Activated T-helper 17 cell treated with anti-CD3 and anti-CD28 coated beads, Interleukin-2, amount 50 U/mL, for 72 hours (primary cell): ENCODE measurements at regions not wholly inside any gene's neighbourhood (a gene's known extent, or its start where the extent isn't known, plus 50 kb on each side); places are given as distances from the start of the nearest gene placed in this dataset.

Source experiments
- ATAC-seq: fragments of 150-1000 bp; cut with Tn5 transposase; replicated peaks from 2 replicates; pipeline ENCODE4 v1.10.0; 2021; ENCODE audit warnings: mild to moderate bottlenecking, moderate library complexity
- H3K27ac Mint-ChIP-seq: one replicate; pipeline ENCODE4 v1.8.0; 2022; ENCODE audit warnings: mixed read lengths
- H3K27me3 Mint-ChIP-seq: one replicate; pipeline ENCODE4 v1.8.0; 2022; ENCODE audit warnings: mixed read lengths
- H3K36me3 Mint-ChIP-seq: one replicate; pipeline ENCODE4 v1.8.0; 2022; ENCODE audit warnings: low read depth, mild to moderate bottlenecking, mixed read lengths
- H3K4me1 Mint-ChIP-seq: one replicate; pipeline ENCODE4 v1.8.0; 2022; ENCODE audit warnings: mixed read lengths
- H3K4me3 Mint-ChIP-seq: one replicate; pipeline ENCODE4 v1.8.0; 2022; ENCODE audit warnings: mild to moderate bottlenecking, mixed read lengths
- H3K9me3 Mint-ChIP-seq: one replicate; pipeline ENCODE4 v1.8.0; 2022; ENCODE audit warnings: mixed read lengths

DNA sequence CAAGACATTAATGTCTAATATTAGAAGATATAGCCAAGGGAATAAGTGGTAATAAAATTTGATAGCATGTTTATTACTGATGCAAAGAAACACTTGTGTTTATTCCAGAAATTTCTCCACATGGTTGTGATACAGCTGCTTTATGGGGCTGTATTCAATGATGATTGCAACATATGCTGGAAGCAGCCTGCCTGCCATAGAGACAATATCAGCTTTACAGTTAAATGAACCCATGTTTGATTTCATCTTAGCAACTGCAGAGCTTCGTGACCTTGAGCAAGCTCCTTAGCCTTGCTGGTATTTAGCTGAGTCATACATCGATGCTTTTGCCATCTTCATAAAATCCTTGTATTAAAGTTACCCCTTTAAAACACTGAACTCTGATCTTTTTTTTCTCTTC lies 168.1 kb upstream of the STAC start:
- no peaks in the 10 kb centered on the region for H3K27me3 Mint-ChIP-seq
- no peak overlapping the region for H3K4me3 Mint-ChIP-seq
- no peaks in the 10 kb centered on the region for H3K4me1 Mint-ChIP-seq
- H3K27ac Mint-ChIP-seq = no peak overlapping the region
- no peaks in the 10 kb centered on the region for H3K9me3 Mint-ChIP-seq
- no peak for ATAC-seq
- no peaks in the 10 kb centered on the region for H3K36me3 Mint-ChIP-seq

DNA sequence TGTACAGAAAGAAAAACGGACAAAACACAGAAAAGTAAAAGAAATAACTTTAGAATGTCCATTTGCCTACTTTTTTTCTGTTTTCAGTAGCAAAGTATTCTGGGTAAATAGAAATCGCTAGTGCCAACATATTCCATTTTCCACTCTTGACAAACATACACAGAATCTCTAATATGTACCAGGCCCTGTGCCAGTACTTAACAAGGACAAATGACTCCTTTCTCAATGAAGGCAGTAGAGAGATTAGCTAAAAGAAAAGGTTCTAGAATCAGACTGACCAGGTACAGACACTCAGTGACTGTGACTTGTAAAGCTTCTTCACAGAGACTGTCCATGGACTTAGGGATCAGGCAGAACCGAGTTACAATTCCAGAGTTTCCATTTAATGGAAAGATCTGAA lies 165.8 kb upstream of the STAC start:
- Mint-ChIP-seq H3K27ac (no peak overlapping the region), H3K36me3 (no peaks in the 10 kb centered on the region), H3K4me1 (no peaks in the 10 kb centered on the region), H3K4me3 (no peak overlapping the region), H3K27me3 (no peaks in the 10 kb centered on the region), H3K9me3 (no peaks in the 10 kb centered on the region)
- no peak for ATAC-seq

DNA sequence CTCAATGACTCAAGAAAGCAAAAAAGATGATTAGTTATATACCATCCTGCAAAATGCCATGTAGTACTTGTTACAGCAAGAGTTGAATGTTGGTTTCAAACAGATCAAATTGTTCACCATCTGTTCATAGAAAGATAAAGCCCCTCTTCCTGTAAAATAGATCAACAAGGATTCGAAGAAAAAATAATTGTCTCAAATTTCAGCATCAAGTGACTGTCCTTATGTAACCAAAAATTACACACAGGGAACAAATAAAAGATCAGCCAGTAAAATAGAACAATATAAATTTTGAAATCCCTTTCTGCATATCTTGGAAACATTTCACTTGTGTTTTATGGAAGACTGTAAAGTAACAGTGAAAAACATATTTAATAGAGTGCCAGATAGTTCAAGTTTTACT lies 165.1 kb upstream of the STAC start:
- no peaks in the 10 kb centered on the region for H3K36me3 Mint-ChIP-seq
- no peaks in the 10 kb centered on the region for H3K4me1 Mint-ChIP-seq
- no peak overlapping the region for H3K27ac Mint-ChIP-seq
- H3K27me3 Mint-ChIP-seq = no peaks in the 10 kb centered on the region
- no peak for ATAC-seq
- no peaks in the 10 kb centered on the region for H3K9me3 Mint-ChIP-seq
- H3K4me3 Mint-ChIP-seq = no peak overlapping the region

DNA sequence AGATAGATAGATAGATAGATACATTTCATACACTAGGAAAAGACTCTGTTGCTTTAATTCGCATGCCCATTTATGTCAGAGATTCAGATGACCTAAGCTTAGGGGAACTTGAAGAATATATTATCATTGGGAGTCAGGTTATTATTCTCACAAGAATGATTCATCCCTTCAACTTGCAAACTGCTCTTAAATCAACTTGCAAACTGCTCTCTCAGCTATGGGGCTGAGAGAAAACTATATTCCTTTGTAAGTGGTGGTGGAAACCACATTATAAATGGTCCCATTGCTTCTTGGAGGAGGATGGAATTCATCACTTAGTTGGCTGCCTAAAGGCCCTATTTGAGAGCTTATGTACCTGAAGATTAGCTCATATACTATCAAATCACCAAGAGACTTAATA lies 160.9 kb upstream of the STAC start:
- H3K36me3 Mint-ChIP-seq = no peaks in the 10 kb centered on the region
- H3K4me1 Mint-ChIP-seq = no peaks in the 10 kb centered on the region
- no peaks in the 10 kb centered on the region for H3K9me3 Mint-ChIP-seq
- H3K4me3 Mint-ChIP-seq = no peak overlapping the region
- H3K27ac Mint-ChIP-seq = no peak overlapping the region
- H3K27me3 Mint-ChIP-seq = no peaks in the 10 kb centered on the region
- ATAC-seq = no peak

DNA sequence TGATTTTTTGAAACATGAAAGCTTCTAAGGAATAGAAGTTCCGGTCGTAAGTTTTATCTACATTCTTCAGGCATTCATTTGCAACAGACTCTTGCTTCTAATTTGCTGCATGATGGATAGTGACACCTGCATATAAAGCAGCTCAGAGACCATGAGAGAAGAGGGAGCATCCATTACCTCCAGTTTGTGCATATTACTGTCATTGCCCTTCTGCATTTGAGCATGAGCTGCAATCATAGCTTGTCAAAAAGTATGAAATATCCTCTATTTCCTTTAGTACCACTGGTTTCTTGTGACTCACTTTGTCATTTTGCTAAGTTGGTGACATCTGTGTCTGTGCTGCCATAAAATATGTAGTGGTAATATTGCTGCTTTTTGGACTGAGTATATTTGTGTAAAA lies 160.1 kb upstream of the STAC start:
- Mint-ChIP-seq H3K4me1 (no peaks in the 10 kb centered on the region), H3K27me3 (no peaks in the 10 kb centered on the region), H3K27ac (no peak overlapping the region), H3K9me3 (no peaks in the 10 kb centered on the region), H3K36me3 (no peaks in the 10 kb centered on the region), H3K4me3 (no peak overlapping the region)
- ATAC-seq = no peak

DNA sequence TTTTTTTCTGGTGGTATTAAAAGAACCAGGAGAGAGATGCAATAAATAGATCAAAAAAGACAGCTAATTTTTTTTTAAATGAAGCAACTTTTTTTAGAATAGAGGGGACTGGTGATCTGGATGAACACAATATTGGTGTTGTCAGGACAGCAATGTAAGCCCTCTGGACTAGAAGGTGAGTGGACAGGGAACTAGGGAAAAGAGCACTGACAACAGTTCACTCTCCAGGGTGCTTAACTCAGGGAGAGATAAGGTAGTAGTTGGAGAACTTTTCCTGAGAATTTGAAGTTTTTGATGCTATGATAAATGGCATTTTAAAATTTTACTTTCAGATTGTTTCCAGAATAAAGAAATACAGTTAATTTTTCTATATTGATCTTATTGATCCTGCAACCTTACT lies 158.3 kb upstream of the STAC start:
- Mint-ChIP-seq H3K27me3 (no peaks in the 10 kb centered on the region), H3K36me3 (no peaks in the 10 kb centered on the region), H3K9me3 (no peaks in the 10 kb centered on the region), H3K4me1 (no peaks in the 10 kb centered on the region), H3K4me3 (no peak overlapping the region), H3K27ac (no peak overlapping the region)
- ATAC-seq = no peak

DNA sequence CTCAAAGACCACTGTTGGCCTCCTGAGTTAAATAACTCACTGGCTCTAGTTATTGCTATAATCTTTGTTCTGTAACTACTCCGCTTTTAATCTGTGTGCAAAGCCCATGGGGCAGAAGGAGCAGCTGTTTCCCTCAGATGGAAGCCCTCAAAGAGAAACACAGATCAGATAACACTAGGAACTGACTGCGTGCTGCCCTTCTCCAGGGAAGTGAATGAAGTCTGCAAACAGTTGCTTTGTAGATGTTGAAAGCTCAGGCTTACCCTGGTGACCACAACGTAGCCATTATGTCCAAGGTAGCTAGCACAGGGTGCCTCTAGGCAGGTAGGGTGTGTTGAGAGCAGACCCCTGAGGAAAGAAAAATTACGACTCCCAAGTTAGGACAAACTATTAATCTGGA lies 152.3 kb upstream of the STAC start:
- H3K9me3 Mint-ChIP-seq = peaks cover 7% of the 10 kb centered on the region
- no peak overlapping the region for H3K27ac Mint-ChIP-seq
- H3K36me3 Mint-ChIP-seq = no peaks in the 10 kb centered on the region
- ATAC-seq = no peak
- H3K27me3 Mint-ChIP-seq = no peaks in the 10 kb centered on the region
- no peak overlapping the region for H3K4me3 Mint-ChIP-seq
- no peaks in the 10 kb centered on the region for H3K4me1 Mint-ChIP-seq

DNA sequence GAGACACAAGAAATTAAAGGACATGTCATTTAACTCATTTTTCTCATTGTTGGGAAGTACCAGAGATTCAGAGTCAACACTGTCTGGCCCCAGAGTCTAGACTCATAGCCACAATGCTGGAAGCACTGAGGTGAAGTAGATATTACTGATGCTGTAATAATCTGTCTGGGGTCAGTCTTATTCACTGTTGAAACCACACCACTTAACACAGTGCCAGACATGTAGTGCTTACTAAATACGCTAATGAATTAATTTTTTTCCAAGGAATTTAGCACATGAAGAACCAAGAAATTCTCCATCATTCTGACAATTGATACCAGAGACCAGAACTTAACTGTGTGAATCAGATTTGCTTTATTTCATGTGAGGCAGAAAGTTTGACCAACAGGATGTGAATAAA lies 150.8 kb upstream of the STAC start:
- Mint-ChIP-seq H3K27me3 (no peaks in the 10 kb centered on the region), H3K4me3 (no peak overlapping the region), H3K27ac (no peak overlapping the region), H3K9me3 (peaks cover 13% of the 10 kb centered on the region), H3K4me1 (no peaks in the 10 kb centered on the region), H3K36me3 (no peaks in the 10 kb centered on the region)
- ATAC-seq = no peak

DNA sequence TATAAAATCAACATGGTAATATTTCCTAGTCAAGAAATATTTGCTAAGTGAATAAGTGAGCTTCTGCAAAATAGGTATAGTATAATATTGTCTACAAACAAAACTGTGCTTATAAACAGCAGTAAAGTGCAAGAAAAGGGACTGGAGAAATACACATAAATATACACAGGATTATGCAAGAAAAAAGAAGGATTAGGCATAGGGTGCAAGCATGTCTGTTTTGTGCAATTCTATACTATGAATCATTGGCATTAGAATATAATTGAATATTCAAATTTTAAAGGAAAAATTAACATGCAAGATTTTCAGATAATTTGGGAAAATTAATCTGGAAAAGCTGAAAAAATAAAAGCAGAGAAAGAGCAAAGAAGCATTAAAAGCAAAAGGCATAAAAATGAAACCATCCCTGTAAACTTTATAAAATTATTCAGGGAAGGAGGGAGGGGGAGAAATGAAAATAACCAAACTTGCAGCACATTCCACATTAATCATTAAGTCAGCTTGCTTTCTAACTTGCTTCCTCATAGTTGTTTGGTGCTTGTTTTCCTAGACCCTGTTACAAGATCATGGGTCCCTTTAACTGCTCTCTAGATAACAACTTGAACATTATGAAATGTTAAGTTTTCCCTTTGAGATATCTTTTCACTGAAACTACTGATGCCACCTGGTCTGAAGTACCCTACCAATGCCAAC lies 147.4 kb upstream of the STAC start:
- Mint-ChIP-seq H3K9me3 (peaks cover 22% of the 10 kb centered on the region), H3K27me3 (no peaks in the 10 kb centered on the region), H3K36me3 (no peaks in the 10 kb centered on the region), H3K27ac (no peak overlapping the region), H3K4me3 (no peak overlapping the region), H3K4me1 (no peaks in the 10 kb centered on the region)
- no peak for ATAC-seq

DNA sequence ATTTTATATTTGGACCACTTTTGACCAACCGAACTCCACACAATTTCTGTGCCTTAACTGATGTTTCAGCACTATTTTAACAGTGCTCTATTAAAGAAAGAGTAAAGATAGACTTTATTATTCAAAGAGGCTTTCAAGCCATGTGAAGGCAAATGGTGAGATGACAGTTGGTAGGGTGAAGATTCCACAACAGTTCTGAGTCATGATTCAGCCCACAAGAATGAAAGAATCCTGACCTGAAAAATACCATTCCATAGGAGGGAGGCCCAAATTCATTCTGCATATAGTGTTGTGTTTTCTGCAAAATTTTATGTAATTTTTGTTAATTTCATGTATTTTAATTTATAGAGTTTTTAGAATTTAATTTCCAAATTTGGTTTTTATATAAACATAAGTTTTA lies 135.6 kb upstream of the STAC start:
- Mint-ChIP-seq H3K4me3 (no peak overlapping the region), H3K27me3 (no peaks in the 10 kb centered on the region), H3K36me3 (no peaks in the 10 kb centered on the region), H3K4me1 (no peaks in the 10 kb centered on the region), H3K9me3 (no peaks in the 10 kb centered on the region), H3K27ac (no peak overlapping the region)
- no peak for ATAC-seq

DNA sequence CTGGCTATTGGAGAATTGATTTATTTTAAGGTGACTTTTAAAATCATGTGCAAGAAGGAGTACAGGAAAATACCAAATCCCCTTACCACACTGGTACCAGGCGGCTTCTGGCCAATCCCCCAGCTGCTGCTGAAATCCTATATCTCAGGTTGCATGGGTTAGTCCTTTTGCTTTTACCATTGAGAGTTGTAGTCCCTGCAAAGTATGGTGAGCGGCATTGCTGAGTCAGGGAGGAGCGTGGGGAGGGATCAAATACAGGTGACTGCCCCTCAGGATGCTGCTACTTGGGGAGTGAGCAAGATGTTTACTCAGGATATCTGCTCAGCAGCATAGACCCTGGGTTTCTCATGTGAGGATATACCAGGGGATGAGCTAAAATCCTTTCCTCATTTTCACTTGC lies 131.9 kb upstream of the STAC start:
- Mint-ChIP-seq H3K36me3 (no peaks in the 10 kb centered on the region), H3K4me3 (no peak overlapping the region), H3K27ac (no peak overlapping the region), H3K4me1 (no peaks in the 10 kb centered on the region), H3K27me3 (no peaks in the 10 kb centered on the region), H3K9me3 (peaks cover 16% of the 10 kb centered on the region)
- no peak for ATAC-seq

DNA sequence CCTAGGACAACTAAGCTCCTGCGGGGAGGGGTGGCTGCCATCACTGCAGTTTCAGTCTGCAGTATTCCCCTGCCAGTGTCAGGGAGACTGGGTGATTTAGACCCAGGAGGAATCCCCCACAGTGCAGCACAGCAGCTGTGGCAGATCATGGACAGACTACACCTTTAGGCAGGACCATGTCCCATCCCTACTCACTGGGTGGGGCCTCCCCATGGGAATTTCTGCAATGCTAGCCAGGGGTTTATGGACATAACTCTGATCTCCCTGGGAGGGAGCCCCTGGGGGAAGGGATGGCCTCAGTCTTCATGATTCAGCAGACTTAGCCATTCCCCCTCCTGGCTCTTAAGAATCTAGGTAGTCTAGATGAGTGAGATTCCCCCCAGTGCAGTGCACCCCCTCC lies 130.1 kb upstream of the STAC start:
- Mint-ChIP-seq H3K9me3 (peaks cover 20% of the 10 kb centered on the region), H3K4me3 (no peak overlapping the region), H3K27me3 (no peaks in the 10 kb centered on the region), H3K27ac (no peak overlapping the region), H3K36me3 (no peaks in the 10 kb centered on the region), H3K4me1 (no peaks in the 10 kb centered on the region)
- ATAC-seq = no peak

DNA sequence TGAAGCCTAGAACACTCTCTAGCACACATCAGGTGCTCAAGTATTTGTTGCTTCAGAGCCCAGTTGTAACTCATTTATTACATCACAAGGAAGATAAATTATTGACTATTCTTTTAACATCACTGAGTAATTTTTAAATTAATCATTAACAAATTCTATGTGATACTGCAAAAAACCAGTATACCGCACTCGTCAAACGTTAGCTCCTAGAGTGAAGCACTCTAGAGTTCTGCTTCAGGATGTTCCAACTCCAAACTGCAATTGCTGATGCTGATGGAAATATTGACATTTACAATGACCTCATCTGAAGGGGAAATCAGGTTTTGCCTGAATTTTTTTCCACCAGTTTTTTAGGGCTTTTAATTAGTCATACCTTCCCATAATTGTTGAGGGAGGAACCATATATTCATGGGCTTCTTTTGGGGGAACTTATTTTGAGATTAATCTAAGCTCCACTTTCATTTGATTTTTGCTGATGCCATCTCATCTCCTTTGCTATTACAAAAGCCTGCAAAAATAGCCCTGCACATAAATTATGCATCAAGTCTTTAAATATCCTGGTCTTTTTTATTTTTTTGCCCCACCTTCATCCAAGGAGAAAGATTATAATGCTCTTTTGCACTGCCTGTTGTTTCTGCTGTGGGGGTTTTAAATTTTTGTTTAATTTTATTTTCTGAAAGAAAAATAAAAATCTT lies 123.0 kb upstream of the STAC start:
- Mint-ChIP-seq H3K9me3 (peaks cover 10% of the 10 kb centered on the region), H3K4me3 (no peak overlapping the region), H3K27ac (no peak overlapping the region), H3K27me3 (no peaks in the 10 kb centered on the region), H3K4me1 (no peaks in the 10 kb centered on the region), H3K36me3 (no peaks in the 10 kb centered on the region)
- no peak for ATAC-seq

DNA sequence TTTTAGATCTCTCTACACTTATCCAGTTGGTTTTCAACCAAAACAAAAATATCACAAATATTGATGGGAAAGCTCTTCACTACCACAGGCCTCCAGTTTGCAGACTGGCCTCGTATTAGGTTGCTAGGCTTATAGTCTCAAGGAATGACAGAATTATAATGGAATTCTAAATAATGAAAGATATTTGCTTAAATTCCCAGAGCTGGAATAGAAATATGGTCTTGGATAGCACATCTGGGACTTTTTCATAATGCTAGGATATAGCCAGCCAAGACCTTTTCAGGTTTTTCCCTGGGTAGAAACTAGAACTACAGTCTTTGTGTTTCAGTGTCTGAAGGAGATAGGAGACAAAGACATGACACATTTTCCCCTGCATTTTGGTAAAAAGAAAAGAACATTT lies 121.9 kb upstream of the STAC start:
- H3K4me3 Mint-ChIP-seq = no peak overlapping the region
- H3K27me3 Mint-ChIP-seq = no peaks in the 10 kb centered on the region
- H3K36me3 Mint-ChIP-seq = no peaks in the 10 kb centered on the region
- ATAC-seq = no peak
- peaks cover 4% of the 10 kb centered on the region for H3K9me3 Mint-ChIP-seq
- H3K4me1 Mint-ChIP-seq = no peaks in the 10 kb centered on the region
- no peak overlapping the region for H3K27ac Mint-ChIP-seq

DNA sequence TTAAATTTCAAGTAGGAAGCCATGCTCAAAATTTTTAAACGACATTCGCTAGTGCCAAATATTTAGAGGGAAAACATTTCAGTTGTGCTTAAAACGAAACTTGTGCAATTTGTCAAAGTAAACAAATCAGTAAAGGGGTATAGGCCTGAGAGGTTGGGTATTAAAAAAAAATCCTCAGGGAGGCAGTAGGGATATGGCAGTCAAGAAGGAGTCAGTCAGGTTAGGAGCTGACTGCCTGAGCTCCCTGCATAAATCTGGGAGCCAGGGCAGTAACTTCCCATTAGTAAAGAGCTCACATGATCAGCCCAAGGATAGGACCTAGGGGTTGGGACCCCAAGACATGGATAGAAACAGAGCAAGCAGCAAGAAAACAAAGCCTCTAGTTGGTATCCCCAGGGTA lies 120.7 kb upstream of the STAC start:
- Mint-ChIP-seq H3K4me3 (no peak overlapping the region), H3K27ac (no peak overlapping the region), H3K36me3 (no peaks in the 10 kb centered on the region), H3K4me1 (no peaks in the 10 kb centered on the region), H3K9me3 (no peaks in the 10 kb centered on the region), H3K27me3 (no peaks in the 10 kb centered on the region)
- ATAC-seq = no peak

DNA sequence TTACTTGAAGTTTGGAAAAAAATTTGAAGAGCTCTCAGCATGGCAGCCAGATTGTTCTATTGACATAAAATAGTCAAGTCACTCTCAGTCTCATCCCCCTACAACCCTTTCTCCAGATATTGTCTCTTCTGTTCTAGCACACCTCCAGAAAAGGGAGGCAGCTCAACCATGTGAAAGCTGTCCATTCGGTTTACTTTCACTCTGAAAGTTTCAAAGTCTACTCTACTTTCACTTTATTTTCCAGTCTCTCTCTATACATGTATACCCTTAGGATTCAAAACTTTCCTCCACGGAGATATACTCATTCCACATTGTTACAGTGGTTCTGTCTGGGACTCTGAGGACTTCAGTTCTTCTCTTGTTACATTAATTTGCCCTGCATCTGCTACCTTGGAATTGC lies 111.0 kb upstream of the STAC start:
- H3K9me3 Mint-ChIP-seq = no peaks in the 10 kb centered on the region
- H3K4me1 Mint-ChIP-seq = no peaks in the 10 kb centered on the region
- no peaks in the 10 kb centered on the region for H3K36me3 Mint-ChIP-seq
- no peak for ATAC-seq
- no peak overlapping the region for H3K27ac Mint-ChIP-seq
- no peak overlapping the region for H3K4me3 Mint-ChIP-seq
- H3K27me3 Mint-ChIP-seq = no peaks in the 10 kb centered on the region
